NCI-H2029 (cell line): ENCODE measurements at regions not wholly inside any gene's neighbourhood (a gene's known extent, or its start where the extent isn't known, plus 50 kb on each side); places are given as distances from the start of the nearest gene placed in this dataset.
A peak's percentile ranks its signal among the peaks of the same experiment; 100 is the strongest.
"Not testable (repeated sequence)": the region's sequence is repeated elsewhere in the genome, so short reads cannot be mapped to it uniquely, and the experiment has no call there.

Experiments
- DNase-seq: peaks from one replicate; lab custom pipeline; 2025; lab: John Stamatoyannopoulos, UW

- DNase-seq: no peak
Measured at GRCh38 chr3:191076903-191077552, 122.0 kb upstream of the OSTN start.

GRCh38 chr3:191074511-191074910, 124.5 kb upstream of the OSTN start:
- no peak for DNase-seq

- DNase-seq: no peak
Measured at GRCh38 chr3:191070762-191071403, 128.2 kb upstream of the OSTN start.

GRCh38 chr3:191070201-191070600, 128.8 kb upstream of the OSTN start:
- DNase-seq: no peak

GRCh38 chr3:191068946-191069813, 129.9 kb upstream of the OSTN start:
- DNase-seq: no peak

- DNase-seq: no peak
Measured at GRCh38 chr3:191066669-191067068, 132.4 kb upstream of the OSTN start.

GRCh38 chr3:191065181-191065805, 133.7 kb upstream of the OSTN start:
- no peak for DNase-seq

- DNase-seq: peak; percentile 1
Measured at GRCh38 chr3:191051037-191051436, 148.0 kb upstream of the OSTN start.

- no peak for DNase-seq
Measured at GRCh38 chr3:191047930-191048329, 151.1 kb upstream of the OSTN start.

- DNase-seq: no peak
Measured at GRCh38 chr3:191030929-191031328, 168.1 kb upstream of the OSTN start.

GRCh38 chr3:191030491-191030890, 168.0 kb upstream of the GMNC start:
- DNase-seq: no peak

GRCh38 chr3:191026746-191027145, 164.3 kb upstream of the GMNC start:
- DNase-seq: no peak

- DNase-seq: no peak
Measured at GRCh38 chr3:191020730-191021396, 158.4 kb upstream of the GMNC start.

GRCh38 chr3:191019855-191020254, 157.4 kb upstream of the GMNC start:
- DNase-seq: no peak

GRCh38 chr3:191015960-191016359, 153.5 kb upstream of the GMNC start:
- not testable (repeated sequence) for DNase-seq

- DNase-seq: no peak
Measured at GRCh38 chr3:191008074-191008473, 145.6 kb upstream of the GMNC start.

GRCh38 chr3:191005790-191006189, 143.3 kb upstream of the GMNC start:
- no peak for DNase-seq

- no peak for DNase-seq
Measured at GRCh38 chr3:191003742-191004141, 141.2 kb upstream of the GMNC start.

- DNase-seq: no peak
Measured at GRCh38 chr3:190996181-190996775, 133.8 kb upstream of the GMNC start.

GRCh38 chr3:190995156-190995555, 132.7 kb upstream of the GMNC start:
- DNase-seq: no peak

GRCh38 chr3:190990898-190991297, 128.4 kb upstream of the GMNC start:
- no peak for DNase-seq

GRCh38 chr3:190989218-190989617, 126.7 kb upstream of the GMNC start:
- DNase-seq: no peak
